ENCODE measurements at regions not wholly inside any gene's neighbourhood (a gene's known extent, or its start where the extent isn't known, plus 50 kb on each side); places are given as distances from the start of the nearest gene placed in this dataset.

DNA sequence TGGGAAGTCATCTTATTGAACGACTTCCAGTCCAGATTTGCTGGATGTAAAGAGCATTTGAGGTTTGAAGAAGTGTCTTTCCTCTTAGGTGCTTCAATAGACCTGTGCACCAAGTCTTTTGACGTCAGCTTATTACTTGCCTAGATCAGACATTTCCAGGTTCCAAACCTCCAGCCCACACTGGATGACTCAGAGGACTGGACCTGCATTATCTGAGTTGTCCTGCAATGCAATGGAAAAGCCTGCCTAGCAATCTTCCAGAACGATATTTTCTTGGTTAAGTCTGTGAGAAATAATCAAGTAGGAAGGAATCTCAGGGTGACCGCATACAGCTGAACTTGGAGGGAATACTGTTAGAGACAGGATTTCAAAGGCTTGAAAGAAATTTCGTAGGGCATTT, 147.2 kb upstream of the MOCS2 start:
- TF ChIP-seq GATA2 (IDR thresholded peaks at IDR 0.05; ENCODE audit: low read depth, low read length) (no peak), GATA3 (IDR thresholded peaks at IDR 0.05; ENCODE audit: low read depth, low read length) (no peak)

Measured in SH-SY5Y (cell line).